HCT116 (cell line): ENCODE measurements at regions not wholly inside any gene's neighbourhood (a gene's known extent, or its start where the extent isn't known, plus 50 kb on each side); places are given as distances from the start of the nearest gene placed in this dataset.
"Not testable (repeated sequence)": the region's sequence is repeated elsewhere in the genome, so short reads cannot be mapped to it uniquely, and the experiment has no call there.

Experiments
- CTCF ChIP-seq, 3 experiments: fragments of 200-600 bp in 1 of 3; sonication (generic) in 1 of 3; IDR thresholded peaks in 2 of 3; conservative IDR thresholded peaks in 1 of 3; 2 replicates each; pipeline ENCODE4 v1.5.1; 2012 to 2017; ENCODE audit warnings: low read depth in 2 of 3, low read length in 2 of 3, antibody characterized with exemption in 1 of 3, borderline replicate concordance in 1 of 3, control low read depth in 1 of 3, mild to moderate bottlenecking in 1 of 3, mixed read lengths in 1 of 3, mixed run types in 1 of 3, moderate library complexity in 1 of 3; ENCODE audit not compliant: insufficient read depth in 1 of 3
- POLR2A ChIP-seq: IDR thresholded peaks from 2 replicates; pipeline ENCODE4 v1.7.0; 2011; ENCODE audit warnings: borderline replicate concordance; ENCODE audit not compliant: insufficient read depth, insufficient read length; ENCODE audit errors: extremely low read depth
- TCF7L2 ChIP-seq: IDR thresholded peaks from 2 replicates; pipeline ENCODE4 v1.7.0; 2011; ENCODE audit warnings: borderline replicate concordance, inconsistent platforms; ENCODE audit not compliant: insufficient read depth, insufficient read length; ENCODE audit errors: extremely low read depth

GRCh38 chr5:6072488-6072887 lies 305.9 kb downstream of the MED10 start:
- TF ChIP-seq TCF7L2; CTCF (IDR thresholded peaks at IDR 0.05 in 2 of 3, conservative IDR thresholded peaks at IDR 0.05 in 1 of 3; ENCODE audit: borderline replicate concordance in 1 of 3, insufficient read depth in 1 of 3, low read depth in 2 of 3, low read length in 2 of 3); POLR2A: not testable (repeated sequence)
